Stimulated activated CD4-positive, alpha-beta T cell treated with anti-CD3 and anti-CD28 coated beads, TNF-alpha, amount 100 ng/mL, for 1 hour (primary cell): ENCODE measurements at regions not wholly inside any gene's neighbourhood (a gene's known extent, or its start where the extent isn't known, plus 50 kb on each side); places are given as distances from the start of the nearest gene placed in this dataset.

ENCODE experiments used
- DNase-seq, 3 donors: peaks; one replicate each; pipeline ENCODE4 v3.0.0-alpha.2; 2020; ENCODE audit warnings: low read depth in 3 of 3, low spot score in 1 of 3

- no peak for DNase-seq
Measured at GRCh38 chr6:165090242-165090641, 219.2 kb downstream of the C6orf118 start.

DNA sequence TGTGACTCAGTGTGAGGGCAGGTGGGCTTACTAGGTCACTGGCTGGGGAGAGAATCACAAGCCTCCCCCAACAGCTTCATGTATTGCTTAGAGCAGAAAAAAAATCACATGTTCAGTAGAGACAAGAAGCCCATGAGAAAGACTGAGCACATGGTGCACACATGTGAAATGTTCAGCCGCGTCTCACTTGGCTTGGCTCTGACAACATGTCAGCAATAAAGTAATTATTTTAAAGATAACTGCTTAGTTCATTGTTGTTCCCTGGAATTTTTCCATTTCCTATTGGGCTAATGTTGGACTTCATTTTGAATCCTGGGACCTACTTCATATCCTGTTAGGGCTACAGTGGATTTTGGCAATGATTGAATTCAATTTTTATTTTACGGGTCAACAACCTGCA lies 222.6 kb downstream of the C6orf118 start:
- DNase-seq, result no peak

DNA sequence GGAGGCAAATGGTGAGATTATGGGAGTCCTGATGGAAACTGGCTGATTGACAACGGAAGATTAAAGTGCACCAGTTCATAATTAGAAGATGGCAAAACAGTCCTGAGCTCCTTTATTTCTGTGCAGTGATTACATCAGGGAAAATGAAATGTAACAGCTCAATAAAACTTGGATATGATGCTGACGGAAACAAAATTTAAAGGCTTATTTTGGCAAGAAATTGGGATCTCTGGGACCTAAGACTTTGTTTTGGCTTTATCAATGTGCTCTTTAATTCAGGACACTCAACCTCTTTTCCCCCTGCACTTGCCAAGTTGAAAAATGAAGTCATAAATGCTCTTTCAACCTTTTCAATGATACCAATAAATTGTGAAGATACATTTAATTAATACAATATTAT lies 226.8 kb downstream of the C6orf118 start:
- DNase-seq, result no peak

- no peak for DNase-seq
Measured at GRCh38 chr6:165081944-165082532, 227.4 kb downstream of the C6orf118 start.

DNA sequence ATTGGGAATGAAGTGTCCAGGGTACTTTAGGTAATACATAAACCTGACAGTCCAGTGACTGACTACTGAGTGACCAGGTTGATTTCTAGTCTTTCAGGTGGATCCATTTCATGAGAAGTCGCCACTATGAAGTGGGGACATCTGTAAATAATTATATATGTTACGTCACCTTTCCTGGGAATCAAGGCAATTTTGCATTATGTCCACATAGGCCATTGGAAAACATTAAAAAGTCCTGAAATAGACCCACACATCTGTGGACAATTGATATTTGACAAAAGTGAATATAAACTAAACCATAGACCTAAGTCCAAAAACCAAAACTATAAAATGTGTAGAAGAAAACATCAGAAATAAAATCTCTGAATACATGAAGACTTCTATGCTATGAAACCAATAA lies 231.5 kb downstream of the C6orf118 start:
- no peak for DNase-seq

DNA sequence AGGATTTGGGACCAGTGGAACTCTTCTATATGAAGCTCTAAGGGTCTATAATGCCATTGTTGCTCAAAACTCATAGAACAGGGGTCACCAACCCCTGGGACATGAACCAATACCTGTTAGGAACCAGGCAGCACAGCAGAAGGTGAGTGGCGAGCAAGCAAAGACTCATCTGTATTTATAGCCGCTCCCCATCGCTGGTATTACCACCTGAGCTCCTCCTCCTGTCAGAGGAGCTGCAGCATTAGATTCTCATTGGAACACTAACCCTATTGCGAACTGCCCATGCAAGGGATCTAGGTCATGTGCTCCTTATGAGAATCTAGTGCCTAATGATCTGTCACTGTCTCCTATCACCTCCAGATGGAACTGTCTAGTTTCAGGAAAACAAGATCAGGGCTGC lies 237.5 kb downstream of the C6orf118 start:
- DNase-seq, result no peak

- DNase-seq, result no peak
Measured at GRCh38 chr6:165060720-165061119, 248.7 kb downstream of the C6orf118 start.

GRCh38 chr6:165059032-165059431 lies 250.4 kb downstream of the C6orf118 start:
- DNase-seq, result no peak

- no peak for DNase-seq
Measured at GRCh38 chr6:165056292-165056691, 253.1 kb downstream of the C6orf118 start.

DNA sequence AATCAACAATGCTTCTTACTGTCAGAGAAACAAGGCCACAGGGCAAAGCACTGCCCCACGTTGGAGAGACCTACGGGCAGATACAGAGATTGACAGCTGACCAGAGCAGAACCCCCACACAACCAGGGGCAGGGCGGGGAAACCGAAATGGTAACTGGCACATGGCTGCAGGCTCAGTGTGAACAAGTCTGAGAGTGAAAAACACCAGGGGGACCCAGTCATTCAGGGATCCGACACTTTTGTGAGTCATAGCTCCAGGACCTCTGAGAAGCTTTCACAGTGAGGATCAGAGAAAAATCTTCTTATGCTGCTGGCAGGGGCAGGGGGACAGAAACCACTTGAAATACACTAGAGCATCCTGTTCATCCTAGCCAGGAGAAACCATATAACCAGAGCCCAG lies 254.2 kb downstream of the C6orf118 start:
- DNase-seq, result no peak

- no peak for DNase-seq
Measured at GRCh38 chr6:165052561-165053480, 256.6 kb downstream of the C6orf118 start.

DNA sequence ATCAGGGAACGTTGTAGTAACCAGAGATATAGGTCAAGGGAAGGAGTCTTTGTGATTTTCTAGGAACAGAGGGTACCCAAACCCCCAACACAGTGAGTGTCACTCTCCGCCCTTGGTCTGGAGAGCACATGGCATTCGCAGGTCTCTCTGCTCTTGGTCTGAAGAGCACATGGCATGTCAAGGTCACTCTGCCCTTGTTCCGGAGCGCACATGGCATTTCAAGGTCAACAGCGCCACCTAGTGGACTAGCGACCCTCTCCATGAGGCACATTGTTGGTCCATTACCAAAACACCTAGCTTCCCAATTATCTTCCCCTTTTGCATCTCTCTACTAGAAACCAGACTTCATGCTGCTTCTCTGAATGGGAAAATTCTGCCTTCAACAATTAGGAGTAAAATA lies 260.0 kb downstream of the C6orf118 start:
- no peak for DNase-seq

GRCh38 chr6:165047952-165048351 lies 261.5 kb downstream of the C6orf118 start:
- DNase-seq, result no peak

DNA sequence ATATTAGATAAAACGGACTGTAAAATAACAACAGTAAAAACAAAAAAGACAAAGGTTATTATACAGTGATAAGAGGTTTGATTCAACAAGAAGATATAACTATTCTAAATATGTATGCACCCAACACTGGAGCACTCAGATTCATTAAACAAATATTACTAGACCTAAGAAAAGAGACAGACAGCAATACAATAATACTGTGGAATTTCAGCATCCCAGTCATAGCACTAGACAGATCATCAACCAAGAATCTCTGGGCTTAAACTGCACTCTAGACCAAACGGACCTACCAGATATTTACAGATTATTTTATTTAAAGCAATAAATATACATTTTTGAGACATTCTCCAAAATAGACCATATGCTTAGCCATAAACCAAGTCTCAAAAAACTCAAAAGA lies 263.8 kb downstream of the C6orf118 start:
- no peak for DNase-seq

DNA sequence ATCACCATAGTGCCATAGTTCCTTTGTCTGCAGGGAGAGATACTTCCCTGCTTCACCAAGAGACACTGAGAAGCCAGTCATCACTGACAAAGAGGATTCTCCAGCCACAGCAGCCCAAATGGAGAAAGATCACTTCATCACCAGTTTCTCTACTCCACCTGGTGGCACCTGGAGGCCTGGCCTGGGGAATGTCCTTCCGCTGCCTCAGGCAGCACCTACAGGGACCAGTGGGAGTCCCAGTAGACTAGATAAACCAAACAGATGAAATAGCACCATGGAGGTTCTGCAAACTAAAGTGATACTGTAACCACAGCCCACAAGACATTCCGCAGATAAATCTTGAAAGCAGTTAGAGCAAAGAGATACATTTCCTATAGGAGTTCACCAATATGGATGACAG lies 266.5 kb downstream of the C6orf118 start:
- no peak for DNase-seq

- DNase-seq, result no peak
Measured at GRCh38 chr6:165040440-165040839, 269.0 kb downstream of the C6orf118 start.

GRCh38 chr6:165034271-165034741 lies 275.1 kb downstream of the C6orf118 start:
- no peak for DNase-seq

DNA sequence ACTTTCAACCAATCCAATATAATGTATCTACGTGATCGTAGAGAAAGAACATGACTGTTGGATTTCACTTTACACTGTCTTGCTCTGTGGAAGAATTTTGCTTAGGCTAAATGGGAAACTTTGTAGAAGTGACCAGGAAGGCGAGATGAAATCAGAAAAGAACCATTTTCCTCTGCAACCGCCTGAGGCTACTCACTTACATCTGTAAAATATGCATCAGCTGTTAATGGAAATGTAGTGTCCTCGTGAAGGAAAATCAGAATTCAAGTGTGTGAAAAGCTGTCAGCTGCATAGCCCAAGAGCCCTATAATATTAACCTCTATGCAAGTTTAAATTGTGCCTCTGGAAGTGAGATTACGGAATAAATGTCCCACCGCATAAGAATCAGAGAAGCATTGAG lies 277.9 kb downstream of the C6orf118 start:
- DNase-seq, result no peak

DNA sequence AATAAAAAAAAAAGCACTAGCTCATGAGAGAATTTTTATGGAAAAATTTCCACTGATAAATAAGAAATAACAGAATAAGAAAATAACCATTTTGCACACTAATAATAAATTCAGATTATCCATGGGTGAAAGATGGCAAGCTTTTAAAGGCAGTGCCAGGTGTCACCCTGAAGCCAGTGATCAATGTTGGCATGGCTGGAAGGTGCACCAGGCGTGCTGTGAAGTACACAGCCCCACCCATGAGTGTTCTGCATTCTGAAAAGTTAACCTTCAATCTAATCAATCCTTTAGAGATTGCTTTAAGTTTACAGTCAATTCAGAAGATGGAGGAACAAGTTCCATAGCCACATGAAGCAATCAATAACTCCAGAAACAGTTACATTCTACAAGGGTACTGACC lies 284.4 kb downstream of the C6orf118 start:
- DNase-seq, result no peak

DNA sequence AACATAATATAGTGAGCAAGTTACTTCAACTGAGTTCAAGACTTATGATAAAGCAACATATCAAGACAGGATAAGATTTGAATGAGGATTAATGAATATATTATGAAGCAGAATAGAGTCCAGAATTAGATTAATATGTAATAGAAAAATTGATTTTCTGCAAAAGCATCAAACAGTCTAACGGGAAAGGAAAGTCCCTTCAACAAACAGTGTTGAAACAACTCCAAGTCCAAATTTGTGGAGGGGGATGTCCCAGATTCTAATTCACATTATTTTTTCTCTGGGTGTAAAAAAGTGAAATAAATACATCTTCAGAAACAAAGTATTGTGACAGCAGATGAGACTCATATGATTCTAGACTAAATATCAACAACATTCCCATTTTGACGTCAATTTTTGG lies 289.7 kb downstream of the C6orf118 start:
- no peak for DNase-seq

DNA sequence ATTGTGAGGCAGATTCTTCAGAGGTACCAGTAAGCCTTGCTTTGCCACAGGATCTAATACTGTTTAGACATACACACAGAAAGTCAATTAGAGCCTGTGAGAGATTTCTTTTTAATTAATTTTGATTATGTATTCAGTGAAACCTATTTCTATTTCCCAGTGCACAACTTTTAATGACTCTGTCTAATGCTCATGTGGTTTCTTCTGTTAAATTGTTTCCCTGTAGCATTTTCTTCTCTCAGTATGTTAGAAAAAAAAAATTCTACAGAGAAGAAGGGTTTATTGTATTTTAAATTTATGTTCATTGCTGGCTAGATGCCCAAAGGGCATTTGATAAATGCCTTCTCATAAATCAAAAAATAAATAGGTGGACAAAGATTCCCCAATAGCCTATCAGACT lies 293.7 kb downstream of the C6orf118 start:
- no peak for DNase-seq

DNA sequence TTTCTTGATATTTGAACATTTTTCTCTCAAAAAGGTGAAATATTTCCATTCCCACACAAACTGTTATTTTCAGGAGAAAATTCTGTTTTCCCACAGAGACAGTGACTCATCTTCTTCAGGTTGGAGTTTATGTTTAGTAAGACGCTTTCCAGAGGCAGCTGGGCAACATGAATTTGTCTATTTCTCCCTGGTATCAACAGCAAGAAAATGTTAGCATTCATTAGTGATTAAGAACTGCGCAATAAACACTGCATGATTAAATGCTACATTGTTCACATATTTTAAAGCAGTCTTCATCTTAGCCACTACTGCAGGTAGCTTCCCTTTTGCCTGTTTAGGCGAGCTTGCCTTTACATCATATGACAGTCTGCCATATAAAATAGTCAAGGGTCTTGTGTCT lies 295.7 kb downstream of the C6orf118 start:
- DNase-seq, result no peak

- DNase-seq, result no peak
Measured at GRCh38 chr6:165012183-165012582, 297.2 kb downstream of the C6orf118 start.
